ENCODE measurements at regions not wholly inside any gene's neighbourhood (a gene's known extent, or its start where the extent isn't known, plus 50 kb on each side); places are given as distances from the start of the nearest gene placed in this dataset.

DNA sequence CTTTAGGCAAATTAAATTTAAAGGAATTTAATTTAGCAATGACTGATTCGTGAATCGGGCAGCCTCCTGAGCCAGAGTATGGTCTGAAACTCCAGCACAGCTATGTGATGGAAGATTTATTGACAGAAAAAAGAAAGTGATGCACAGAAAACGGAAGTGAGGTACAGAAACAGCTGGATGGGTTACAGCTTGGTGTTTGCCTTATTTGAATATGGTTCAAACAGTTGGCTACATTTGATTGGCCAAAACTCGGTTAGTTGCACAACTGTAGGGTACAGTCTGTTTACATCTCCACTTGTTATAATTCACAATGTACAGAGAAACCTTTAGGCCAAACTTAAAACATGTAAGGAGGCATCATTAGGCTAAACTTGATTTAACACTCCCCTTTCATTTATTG, 1716.1 kb upstream of the C9orf72 start:
- Histone ChIP-seq H3K9ac (ENCODE audit: low read depth, low read length, poor library complexity, severe bottlenecking) (no peak overlapping the region), H3K79me2 (ENCODE audit: insufficient read depth, low read length) (no peaks in the 10 kb centered on the region), H3K4me1 (ENCODE audit: insufficient read depth, low read length, poor library complexity, severe bottlenecking) (no peaks in the 10 kb centered on the region), H3K4me2 (ENCODE audit: low read depth, low read length, poor library complexity, severe bottlenecking) (no peak overlapping the region), H3K9me3 (ENCODE audit: insufficient read depth, low read depth, low read length) (peaks cover 5% of the 10 kb centered on the region; the same call in 1 of the 2 replicates), H3F3A (ENCODE audit: low read depth) (no peaks in the 10 kb centered on the region), H4K20me1 (ENCODE audit: insufficient read depth, low read length, poor library complexity, severe bottlenecking) (no peaks in the 10 kb centered on the region), H3K9me2 (replicated peaks; ENCODE audit: low read depth, low read length) (no peaks in the 10 kb centered on the region), H2AFZ (ENCODE audit: low read length) (no peak overlapping the region), H3K36me3 (ENCODE audit: insufficient read depth, low read length) (no peaks in the 10 kb centered on the region), H3K27me3 (ENCODE audit: insufficient read depth, low read length, poor library complexity, severe bottlenecking) (no peaks in the 10 kb centered on the region), H3K4me3 (ENCODE audit: low read length, poor library complexity, severe bottlenecking) (no peak overlapping the region)
- TF ChIP-seq EZH2phosphoT487 (IDR thresholded peaks at IDR 0.05; ENCODE audit: borderline replicate concordance) = no peak
- TF ChIP-seq, protein P1, sequence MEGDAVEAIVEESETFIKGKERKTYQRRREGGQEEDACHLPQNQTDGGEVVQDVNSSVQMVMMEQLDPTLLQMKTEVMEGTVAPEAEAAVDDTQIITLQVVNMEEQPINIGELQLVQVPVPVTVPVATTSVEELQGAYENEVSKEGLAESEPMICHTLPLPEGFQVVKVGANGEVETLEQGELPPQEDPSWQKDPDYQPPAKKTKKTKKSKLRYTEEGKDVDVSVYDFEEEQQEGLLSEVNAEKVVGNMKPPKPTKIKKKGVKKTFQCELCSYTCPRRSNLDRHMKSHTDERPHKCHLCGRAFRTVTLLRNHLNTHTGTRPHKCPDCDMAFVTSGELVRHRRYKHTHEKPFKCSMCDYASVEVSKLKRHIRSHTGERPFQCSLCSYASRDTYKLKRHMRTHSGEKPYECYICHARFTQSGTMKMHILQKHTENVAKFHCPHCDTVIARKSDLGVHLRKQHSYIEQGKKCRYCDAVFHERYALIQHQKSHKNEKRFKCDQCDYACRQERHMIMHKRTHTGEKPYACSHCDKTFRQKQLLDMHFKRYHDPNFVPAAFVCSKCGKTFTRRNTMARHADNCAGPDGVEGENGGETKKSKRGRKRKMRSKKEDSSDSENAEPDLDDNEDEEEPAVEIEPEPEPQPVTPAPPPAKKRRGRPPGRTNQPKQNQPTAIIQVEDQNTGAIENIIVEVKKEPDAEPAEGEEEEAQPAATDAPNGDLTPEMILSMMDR (conservative IDR thresholded peaks at IDR 0.05; ENCODE audit: low read length) = no peak

DNA sequence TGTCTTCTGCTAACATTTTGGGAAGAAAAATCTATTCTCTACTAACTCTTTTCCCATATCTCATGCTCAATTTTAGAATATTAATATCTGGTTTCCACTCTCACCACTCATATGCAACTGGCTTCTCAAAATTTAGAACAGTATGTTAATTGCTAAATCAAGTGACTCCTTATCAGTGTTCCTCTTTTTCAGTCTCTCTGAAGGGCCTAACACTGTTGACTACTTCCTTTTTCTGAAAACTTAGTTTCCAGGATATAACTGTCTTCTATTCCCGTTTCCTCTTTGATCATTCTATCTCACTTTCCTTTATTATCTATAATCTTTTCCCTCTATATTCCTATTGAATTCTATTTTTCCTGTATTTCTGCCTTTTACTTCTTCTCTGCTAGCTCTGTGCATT, 1717.2 kb upstream of the C9orf72 start:
- H3F3A ChIP-seq (ENCODE audit: low read depth) = no peaks in the 10 kb centered on the region
- TF ChIP-seq, protein P1 (conservative IDR thresholded peaks at IDR 0.05; ENCODE audit: low read length) = no peak
- TF ChIP-seq EZH2phosphoT487 (IDR thresholded peaks at IDR 0.05; ENCODE audit: borderline replicate concordance) = no peak

DNA sequence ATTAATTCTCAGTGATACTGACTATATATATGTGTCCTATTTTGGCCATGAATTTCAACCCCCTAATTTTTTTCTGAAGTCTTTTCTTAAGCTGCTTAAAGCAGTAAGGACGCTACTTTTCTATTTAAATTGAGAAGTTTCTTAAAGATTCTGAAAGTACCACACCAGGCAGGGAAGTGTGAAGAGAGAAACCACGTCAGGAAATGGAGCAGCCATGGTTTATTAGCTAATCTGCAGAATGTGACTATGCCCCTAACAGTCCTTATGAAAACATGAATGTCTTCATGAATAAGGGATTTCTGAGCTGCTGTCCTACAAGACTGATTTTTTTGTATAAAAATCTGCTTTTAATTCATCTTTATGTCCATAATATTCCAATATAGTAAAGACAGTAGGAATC, 1724.3 kb upstream of the C9orf72 start:
- Histone ChIP-seq H3F3A (ENCODE audit: low read depth) (no peaks in the 10 kb centered on the region), H3K79me2 (ENCODE audit: insufficient read depth, low read length) (no peaks in the 10 kb centered on the region), H3K4me1 (ENCODE audit: insufficient read depth, low read length, poor library complexity, severe bottlenecking) (no peaks in the 10 kb centered on the region), H3K4me2 (ENCODE audit: low read depth, low read length, poor library complexity, severe bottlenecking) (peak overlapping the region; percentile 1), H3K9me3 (ENCODE audit: insufficient read depth, low read depth, low read length) (peaks cover 8% of the 10 kb centered on the region; the same call in 1 of the 2 replicates), H2AFZ (ENCODE audit: low read length) (no peak overlapping the region), H3K9me2 (replicated peaks; ENCODE audit: low read depth, low read length) (no peaks in the 10 kb centered on the region), H4K20me1 (ENCODE audit: insufficient read depth, low read length, poor library complexity, severe bottlenecking) (no peaks in the 10 kb centered on the region), H3K9ac (ENCODE audit: low read depth, low read length, poor library complexity, severe bottlenecking) (no peak overlapping the region), H3K27me3 (ENCODE audit: insufficient read depth, low read length, poor library complexity, severe bottlenecking) (no peaks in the 10 kb centered on the region), H3K36me3 (ENCODE audit: insufficient read depth, low read length) (no peaks in the 10 kb centered on the region), H3K4me3 (ENCODE audit: low read length, poor library complexity, severe bottlenecking) (no peak overlapping the region)
- TF ChIP-seq, protein P1 (conservative IDR thresholded peaks at IDR 0.05; ENCODE audit: low read length) = no peak
- no peak for TF ChIP-seq EZH2phosphoT487 (IDR thresholded peaks at IDR 0.05; ENCODE audit: borderline replicate concordance)

More for the DNA sequence above, 1717.2 kb upstream of the C9orf72 start:
- peaks cover 9% of the 10 kb centered on the region; the same call in 1 of the 2 replicates for H3K9me3 ChIP-seq (ENCODE audit: insufficient read depth, low read depth, low read length)
- H3K9me2 ChIP-seq (replicated peaks; ENCODE audit: low read depth, low read length) = no peaks in the 10 kb centered on the region
- no peak overlapping the region for H3K9ac ChIP-seq (ENCODE audit: low read depth, low read length, poor library complexity, severe bottlenecking)
- no peak overlapping the region for H3K4me2 ChIP-seq (ENCODE audit: low read depth, low read length, poor library complexity, severe bottlenecking)
- H3K4me1 ChIP-seq (ENCODE audit: insufficient read depth, low read length, poor library complexity, severe bottlenecking) = no peaks in the 10 kb centered on the region
- H4K20me1 ChIP-seq (ENCODE audit: insufficient read depth, low read length, poor library complexity, severe bottlenecking) = no peaks in the 10 kb centered on the region
- no peak overlapping the region for H3K4me3 ChIP-seq (ENCODE audit: low read length, poor library complexity, severe bottlenecking)
- no peaks in the 10 kb centered on the region for H3K79me2 ChIP-seq (ENCODE audit: insufficient read depth, low read length)
- H3K27me3 ChIP-seq (ENCODE audit: insufficient read depth, low read length, poor library complexity, severe bottlenecking) = no peaks in the 10 kb centered on the region
- H2AFZ ChIP-seq (ENCODE audit: low read length) = no peak overlapping the region
- no peaks in the 10 kb centered on the region for H3K36me3 ChIP-seq (ENCODE audit: insufficient read depth, low read length)

All from Loucy (cell line).